SU-DHL-6 (cell line): ENCODE measurements at regions not wholly inside any gene's neighbourhood (a gene's known extent, or its start where the extent isn't known, plus 50 kb on each side); places are given as distances from the start of the nearest gene placed in this dataset.

Experiments
- H2AFZ ChIP-seq: fragments of 200-600 bp; sonication (generic); 2 replicates; pipeline ENCODE4 v1.6.1; 2014; ENCODE audit warnings: low read depth, mild to moderate bottlenecking, moderate library complexity, mixed read lengths, antibody characterized with exemption, low read length; ENCODE audit not compliant: severe bottlenecking
- H3F3A ChIP-seq: fragments of 200-600 bp; shearing (Covaris generic); 2 replicates; pipeline ENCODE4 v1.6.0; 2016; ENCODE audit warnings: antibody characterized with exemption, mild to moderate bottlenecking; ENCODE audit not compliant: insufficient read depth
- H3K27ac ChIP-seq: fragments of 200-600 bp; sonication (generic); 2 replicates; pipeline ENCODE4 v1.5.1; 2016; ENCODE audit warnings: low read depth, mild to moderate bottlenecking, low read length, moderate library complexity, mixed read lengths
- H3K27me3 ChIP-seq: fragments of 200-600 bp; sonication (generic), shearing (Covaris generic); 2 replicates; pipeline ENCODE4 v1.6.0; 2014; ENCODE audit warnings: mild to moderate bottlenecking, low read length
- H3K36me3 ChIP-seq: fragments of 200-600 bp; sonication (generic); 2 replicates; pipeline ENCODE4 v1.6.1; 2014; ENCODE audit warnings: mild to moderate bottlenecking, low read length, mixed read lengths
- H3K4me2 ChIP-seq: fragments of 300-600, 200-600 bp; shearing (Covaris generic), sonication (generic); 2 replicates; pipeline ENCODE4 v1.6.0; 2014; ENCODE audit warnings: low read length, low read depth, mild to moderate bottlenecking; ENCODE audit not compliant: poor library complexity, severe bottlenecking
- H3K4me3 ChIP-seq: fragments of 200-600 bp; sonication (generic); 2 replicates; pipeline ENCODE4 v1.5.1; 2014; ENCODE audit warnings: antibody characterized with exemption, low read length, mild to moderate bottlenecking, mixed read lengths; ENCODE audit not compliant: insufficient read depth, poor library complexity, severe bottlenecking
- H3K79me2 ChIP-seq: fragments of 200-600 bp; sonication (generic); 2 replicates; pipeline ENCODE4 v1.6.1; 2014; ENCODE audit warnings: mild to moderate bottlenecking, low read length, moderate library complexity; ENCODE audit not compliant: insufficient read depth
- H3K9ac ChIP-seq: fragments of 200-600 bp; sonication (generic); 2 replicates; pipeline ENCODE4 v1.7.0; 2014; ENCODE audit warnings: mild to moderate bottlenecking, low read length
- H3K9me2 ChIP-seq: fragments of 200-600 bp; sonication (generic); replicated peaks from 2 replicates; pipeline ENCODE4 v1.6.1; 2014; ENCODE audit warnings: low read length; ENCODE audit not compliant: insufficient read depth
- H3K9me3 ChIP-seq: fragments of 200-600 bp; sonication (generic); 2 replicates; pipeline ENCODE4 v1.6.1; 2014; ENCODE audit warnings: low read length, mixed read lengths; ENCODE audit not compliant: insufficient read depth
- H4K20me1 ChIP-seq: fragments of 200-600 bp; sonication (generic); 2 replicates; pipeline ENCODE4 v1.6.1; 2014; ENCODE audit warnings: low read depth, mild to moderate bottlenecking, antibody characterized with exemption, low read length, moderate library complexity, mixed read lengths
- EZH2phosphoT487 ChIP-seq: fragments of 200-600 bp; sonication (generic), shearing (Covaris generic); conservative IDR thresholded peaks from 2 replicates; pipeline ENCODE4 v1.6.1; 2018; ENCODE audit warnings: mild to moderate bottlenecking, antibody characterized with exemption, low read length, moderate library complexity, mixed read lengths
- TF ChIP-seq, protein P1 (sequence below): fragments of 200-600 bp; sonication (generic); IDR thresholded peaks from one replicate; pipeline ENCODE4 v1.5.1; 2017; ENCODE audit warnings: antibody characterized with exemption, mild to moderate bottlenecking, low read length, moderate library complexity; ENCODE audit not compliant: insufficient read depth, poor library complexity, severe bottlenecking

DNA sequence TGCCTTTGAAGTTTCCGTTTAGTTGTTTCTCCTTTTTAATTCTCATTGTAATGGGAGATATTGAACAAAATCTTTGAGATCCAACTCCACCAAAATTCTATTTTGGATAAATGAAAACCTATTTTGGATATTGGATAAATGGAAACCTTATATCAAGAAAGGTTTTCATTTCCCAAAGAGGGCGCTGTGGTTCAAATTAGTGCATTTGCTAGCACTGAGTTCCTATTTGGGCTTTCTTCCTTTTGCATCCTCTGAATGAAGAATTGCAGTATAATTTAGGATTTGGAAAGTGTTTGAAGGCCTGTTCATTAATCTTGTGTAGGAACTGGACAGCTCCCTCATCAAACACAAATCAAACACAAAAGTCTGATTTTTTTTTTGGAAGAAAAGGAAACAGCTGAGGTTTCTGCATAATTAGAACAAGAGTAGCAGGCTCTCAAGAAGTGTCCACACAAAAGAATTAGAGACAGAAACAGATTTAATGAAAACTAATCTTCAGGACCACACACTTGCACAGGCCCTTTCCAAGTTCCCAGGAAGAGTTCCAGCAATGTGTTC lies 80.8 kb upstream of the KLF14 start:
- H3K79me2 ChIP-seq = no peaks in the 10 kb centered on the region
- no peaks in the 10 kb centered on the region for H3F3A ChIP-seq
- H2AFZ ChIP-seq = no peak overlapping the region
- no peaks in the 10 kb centered on the region for H3K9me2 ChIP-seq
- no peak overlapping the region for H3K9ac ChIP-seq
- no peaks in the 10 kb centered on the region for H3K27me3 ChIP-seq
- H4K20me1 ChIP-seq = no peaks in the 10 kb centered on the region
- TF ChIP-seq, protein P1, sequence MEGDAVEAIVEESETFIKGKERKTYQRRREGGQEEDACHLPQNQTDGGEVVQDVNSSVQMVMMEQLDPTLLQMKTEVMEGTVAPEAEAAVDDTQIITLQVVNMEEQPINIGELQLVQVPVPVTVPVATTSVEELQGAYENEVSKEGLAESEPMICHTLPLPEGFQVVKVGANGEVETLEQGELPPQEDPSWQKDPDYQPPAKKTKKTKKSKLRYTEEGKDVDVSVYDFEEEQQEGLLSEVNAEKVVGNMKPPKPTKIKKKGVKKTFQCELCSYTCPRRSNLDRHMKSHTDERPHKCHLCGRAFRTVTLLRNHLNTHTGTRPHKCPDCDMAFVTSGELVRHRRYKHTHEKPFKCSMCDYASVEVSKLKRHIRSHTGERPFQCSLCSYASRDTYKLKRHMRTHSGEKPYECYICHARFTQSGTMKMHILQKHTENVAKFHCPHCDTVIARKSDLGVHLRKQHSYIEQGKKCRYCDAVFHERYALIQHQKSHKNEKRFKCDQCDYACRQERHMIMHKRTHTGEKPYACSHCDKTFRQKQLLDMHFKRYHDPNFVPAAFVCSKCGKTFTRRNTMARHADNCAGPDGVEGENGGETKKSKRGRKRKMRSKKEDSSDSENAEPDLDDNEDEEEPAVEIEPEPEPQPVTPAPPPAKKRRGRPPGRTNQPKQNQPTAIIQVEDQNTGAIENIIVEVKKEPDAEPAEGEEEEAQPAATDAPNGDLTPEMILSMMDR = peak; percentile 60
- no peak for TF ChIP-seq EZH2phosphoT487
- no peak overlapping the region for H3K4me3 ChIP-seq
- H3K27ac ChIP-seq = no peak overlapping the region
- no peak overlapping the region for H3K4me2 ChIP-seq
- no peaks in the 10 kb centered on the region for H3K9me3 ChIP-seq
- H3K36me3 ChIP-seq = no peaks in the 10 kb centered on the region

DNA sequence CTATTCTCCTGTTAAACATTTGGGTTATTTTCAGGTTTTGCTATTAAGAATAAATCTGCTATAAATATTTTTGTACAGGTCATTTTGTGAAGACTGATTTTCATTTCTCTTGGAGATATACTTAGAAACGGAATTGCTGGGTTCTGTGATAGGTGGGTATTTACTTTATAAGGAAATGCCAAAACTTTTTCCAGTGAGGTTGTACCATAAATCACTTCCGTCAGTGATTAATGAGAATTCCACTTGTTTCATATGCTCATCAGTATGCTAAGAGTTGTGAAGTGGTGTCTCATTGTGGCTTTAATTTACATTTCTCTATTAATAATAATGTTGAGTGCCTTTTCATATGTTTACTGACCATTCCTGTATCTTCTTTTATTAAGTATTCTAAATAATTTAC lies 84.0 kb upstream of the KLF14 start:
- Histone ChIP-seq H3K79me2 (no peaks in the 10 kb centered on the region), H3F3A (no peaks in the 10 kb centered on the region), H3K27me3 (no peaks in the 10 kb centered on the region), H3K4me3 (no peak overlapping the region), H3K36me3 (no peaks in the 10 kb centered on the region), H4K20me1 (no peaks in the 10 kb centered on the region), H3K9ac (no peak overlapping the region), H3K9me2 (no peaks in the 10 kb centered on the region), H2AFZ (no peak overlapping the region), H3K4me2 (no peak overlapping the region), H3K27ac (no peak overlapping the region), H3K9me3 (no peaks in the 10 kb centered on the region)
- no peak for TF ChIP-seq EZH2phosphoT487
- TF ChIP-seq, protein P1 = no peak

DNA sequence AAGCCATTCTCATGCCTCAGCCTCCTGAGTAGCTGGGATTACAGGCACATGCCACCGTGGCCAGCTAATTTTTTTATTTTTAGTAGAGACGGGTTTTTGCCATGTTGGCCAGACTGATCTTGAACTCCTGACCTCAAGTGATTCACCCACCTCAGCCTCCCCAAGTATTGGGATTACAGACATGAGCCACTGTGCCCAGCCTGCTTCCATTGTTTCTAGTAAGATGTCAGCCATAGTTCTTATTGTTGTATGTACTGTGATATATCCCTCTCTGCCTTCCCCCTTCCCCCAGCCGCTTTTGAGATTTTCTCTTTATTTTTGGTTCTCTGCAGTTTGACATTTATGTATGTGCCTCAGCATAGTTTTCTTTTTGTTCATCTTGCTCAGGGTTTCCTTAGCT lies 87.9 kb upstream of the KLF14 start:
- Histone ChIP-seq H3F3A (no peaks in the 10 kb centered on the region), H3K36me3 (0 out of 2 replicates have a peak, but pooled peaks cover 5% of the 10 kb centered on the region), H3K4me3 (no peak overlapping the region), H3K9me3 (peaks cover 4% of the 10 kb centered on the region; the same call in 1 of the 2 replicates), H3K9me2 (no peaks in the 10 kb centered on the region), H3K27me3 (no peaks in the 10 kb centered on the region), H3K4me2 (no peak overlapping the region), H3K27ac (no peak overlapping the region), H4K20me1 (no peaks in the 10 kb centered on the region), H3K79me2 (no peaks in the 10 kb centered on the region), H2AFZ (no peak overlapping the region), H3K9ac (no peak overlapping the region)
- TF ChIP-seq, protein P1 = no peak
